GM23338 (cell line): ENCODE measurements at regions not wholly inside any gene's neighbourhood (a gene's known extent, or its start where the extent isn't known, plus 50 kb on each side); places are given as distances from the start of the nearest gene placed in this dataset.

ENCODE experiments used
- ATAC-seq: fragments of 200-7000 bp; cut with Tn5 transposase; 3 replicates; pipeline ENCODE4 v1.9.1; 2020
- DNase-seq: peaks from one replicate; pipeline ENCODE4 v3.0.0-alpha.2; 2015; ENCODE audit warnings: low spot score
- H2AFZ ChIP-seq: fragments of 200-600 bp; sonication (generic); 2 replicates; pipeline ENCODE4 v1.8.0; 2016; ENCODE audit warnings: antibody characterized with exemption, mild to moderate bottlenecking, moderate library complexity
- H3F3A ChIP-seq: fragments of 200-600 bp; sonication (generic); replicated peaks from 2 replicates; pipeline ENCODE4 v1.8.0; 2017; ENCODE audit warnings: antibody characterized with exemption, mixed run types, low read depth
- H3K27ac ChIP-seq: fragments of 200-600 bp; sonication (generic); 2 replicates; pipeline ENCODE4 v1.6.1; 2016; ENCODE audit warnings: low read depth
- H3K27me3 ChIP-seq: fragments of 200-600 bp; sonication (generic); 2 replicates; pipeline ENCODE4 v1.8.0; 2016; ENCODE audit warnings: mild to moderate bottlenecking, mixed run types, moderate library complexity; ENCODE audit not compliant: insufficient read depth
- H3K36me3 ChIP-seq: fragments of 200-600 bp; sonication (generic); 2 replicates; pipeline ENCODE4 v1.8.0; 2016; ENCODE audit warnings: mild to moderate bottlenecking; ENCODE audit not compliant: insufficient read depth
- H3K4me1 ChIP-seq: fragments of 200-600 bp; sonication (generic); 2 replicates; pipeline ENCODE4 v1.8.0; 2016; ENCODE audit warnings: mild to moderate bottlenecking, moderate library complexity; ENCODE audit not compliant: insufficient read depth
- H3K4me2 ChIP-seq: fragments of 200-600 bp; sonication (generic); 2 replicates; pipeline ENCODE4 v1.7.1; 2017; ENCODE audit warnings: mixed run types
- H3K4me3 ChIP-seq: fragments of 200-600 bp; sonication (generic); 2 replicates; pipeline ENCODE4 v1.6.1; 2016; ENCODE audit warnings: mixed run types
- H3K79me2 ChIP-seq: fragments of 200-600 bp; sonication (generic); replicated peaks from 2 replicates; pipeline ENCODE4 v1.8.0; 2017; ENCODE audit warnings: mild to moderate bottlenecking; ENCODE audit not compliant: insufficient read depth
- H3K9me2 ChIP-seq: fragments of 200-600 bp; sonication (generic); 2 replicates; pipeline ENCODE4 v1.8.0; 2017; ENCODE audit not compliant: insufficient read depth
- H4K20me1 ChIP-seq: fragments of 200-600 bp; sonication (generic); replicated peaks from 2 replicates; pipeline ENCODE4 v1.8.0; 2017; ENCODE audit warnings: mild to moderate bottlenecking; ENCODE audit not compliant: insufficient read depth
- H3K27ac Mint-ChIP-seq: 2 replicates; pipeline ENCODE4 v1.8.0; 2020; ENCODE audit warnings: inconsistent platforms, mild to moderate bottlenecking, moderate library complexity, mixed read lengths
- H3K27me3 Mint-ChIP-seq: 3 replicates; pipeline ENCODE4 v1.8.0; 2022; ENCODE audit warnings: low read depth, mild to moderate bottlenecking, moderate library complexity, mixed read lengths, inconsistent platforms; ENCODE audit not compliant: insufficient read depth, poor library complexity
- H3K36me3 Mint-ChIP-seq: 3 replicates; pipeline ENCODE4 v1.8.0; 2021; ENCODE audit warnings: low read depth, mild to moderate bottlenecking, inconsistent platforms, moderate library complexity, mixed read lengths
- H3K4me1 Mint-ChIP-seq: 3 replicates; pipeline ENCODE4 v1.8.0; 2020; ENCODE audit warnings: mild to moderate bottlenecking, inconsistent platforms, mixed read lengths
- H3K4me3 Mint-ChIP-seq: 3 replicates; pipeline ENCODE4 v1.8.0; 2021; ENCODE audit warnings: moderate library complexity, mild to moderate bottlenecking, inconsistent platforms, mixed read lengths
- H3K9me3 Mint-ChIP-seq: 3 replicates; pipeline ENCODE4 v1.8.0; 2020; ENCODE audit warnings: moderate library complexity, mild to moderate bottlenecking, inconsistent platforms, mixed read lengths
- CREB1 ChIP-seq: fragments of 250-450 bp; sonication (Bioruptor Pico); IDR thresholded peaks from 2 replicates; pipeline ENCODE4 v1.5.0; 2020; ENCODE audit warnings: low read depth, mild to moderate bottlenecking, moderate library complexity
- CTCF ChIP-seq, 2 experiments: fragments of 200-600 bp in 1 of 2; sonication (generic) in 1 of 2; conservative IDR thresholded peaks; 2 replicates each; pipeline versions ENCODE4 v1.5.1 to v1.6.1; 2016 to 2017; ENCODE audit warnings: antibody characterized with exemption in 2 of 2, low read depth in 2 of 2, mild to moderate bottlenecking in 2 of 2, moderate library complexity in 1 of 2
- ETS1 ChIP-seq: IDR thresholded peaks from 2 replicates; pipeline ENCODE4 v1.6.1; 2016; ENCODE audit warnings: antibody characterized with exemption
- EZH2 ChIP-seq: fragments of 200-600 bp; sonication (generic); IDR thresholded peaks from one replicate; pipeline ENCODE4 v1.8.0; 2017; ENCODE audit warnings: antibody characterized with exemption, mild to moderate bottlenecking, low read depth; ENCODE audit not compliant: unreplicated experiment
- EZH2phosphoT487 ChIP-seq: fragments of 200-600 bp; sonication (generic); IDR thresholded peaks from one replicate; pipeline ENCODE4 v1.8.1; 2018; ENCODE audit warnings: antibody characterized with exemption; ENCODE audit not compliant: unreplicated experiment
- JUNB ChIP-seq: IDR thresholded peaks from one replicate; pipeline ENCODE4 v1.6.1; 2016; ENCODE audit warnings: antibody characterized with exemption; ENCODE audit not compliant: unreplicated experiment
- NANOG ChIP-seq: IDR thresholded peaks from 2 replicates; pipeline ENCODE4 v1.6.1; 2016; ENCODE audit warnings: antibody characterized with exemption, borderline replicate concordance
- POLR2AphosphoS5 ChIP-seq: IDR thresholded peaks from 2 replicates; pipeline ENCODE4 v1.6.1; 2016; ENCODE audit warnings: antibody characterized with exemption, low read depth
- REST ChIP-seq: IDR thresholded peaks from one replicate; pipeline ENCODE4 v1.6.1; 2018; ENCODE audit warnings: antibody characterized with exemption; ENCODE audit not compliant: unreplicated experiment
- STAT1 ChIP-seq: IDR thresholded peaks from one replicate; pipeline ENCODE4 v1.6.1; 2016; ENCODE audit warnings: antibody characterized with exemption; ENCODE audit not compliant: unreplicated experiment
- ZNF114 ChIP-seq: fragments of 250-450 bp; sonication (Bioruptor Pico); IDR thresholded peaks from 2 replicates; pipeline ENCODE4 v1.5.0; 2020; ENCODE audit warnings: mild to moderate bottlenecking, moderate library complexity
- ZNF331 ChIP-seq: fragments of 250-450 bp; sonication (Bioruptor Pico); IDR thresholded peaks from 2 replicates; pipeline ENCODE4 v1.5.0; 2020; ENCODE audit warnings: low read depth, mild to moderate bottlenecking, moderate library complexity
- TF ChIP-seq, protein P1 (sequence below): fragments of 250-450 bp; sonication (Bioruptor Pico); IDR thresholded peaks from 2 replicates; pipeline ENCODE4 v1.5.0; 2020; ENCODE audit warnings: mild to moderate bottlenecking, moderate library complexity

DNA sequence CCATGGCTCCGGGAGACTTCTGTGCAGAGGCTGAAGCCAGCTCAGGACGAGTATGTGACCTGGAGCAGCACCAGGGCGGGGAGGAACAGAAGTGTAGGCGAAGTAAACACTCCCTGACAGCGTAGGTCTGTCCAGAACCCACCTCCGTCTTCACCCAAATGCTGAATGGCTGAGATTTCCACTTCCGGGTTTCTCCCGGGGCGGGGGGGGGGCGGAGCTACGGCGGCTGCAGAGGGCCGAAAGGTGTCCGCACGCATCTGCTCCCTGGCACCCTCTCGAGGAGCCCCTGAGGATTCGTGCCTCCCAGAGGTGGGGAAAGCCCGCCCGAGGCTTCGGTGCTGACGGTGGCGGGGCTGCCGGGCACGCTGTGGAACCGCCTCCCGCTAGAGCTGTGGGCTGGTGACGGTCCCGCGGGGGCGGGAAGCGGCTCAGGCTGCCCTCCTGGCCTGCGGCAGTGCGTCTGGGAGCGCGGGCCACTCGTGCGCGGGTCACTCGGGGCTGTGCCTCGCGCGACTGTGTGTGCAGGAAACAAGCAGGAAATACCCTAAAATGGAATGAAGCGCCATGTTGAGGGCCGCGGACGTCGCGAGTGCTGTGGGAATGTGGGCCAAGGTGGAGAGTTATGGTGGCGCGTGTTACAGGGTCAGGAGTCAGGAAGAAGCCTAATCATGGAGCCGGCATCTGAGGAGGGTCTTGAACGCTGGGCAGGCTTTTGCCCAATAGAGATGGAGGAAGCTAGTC lies 1425.4 kb downstream of the FOXD4L5 start:
- H3K4me2 ChIP-seq = no peak overlapping the region
- H3K27me3 ChIP-seq = no peaks in the 10 kb centered on the region
- H4K20me1 ChIP-seq = no peaks in the 10 kb centered on the region
- no peak overlapping the region for H3K4me3 ChIP-seq
- no peaks in the 10 kb centered on the region for H3K4me1 ChIP-seq
- H3K79me2 ChIP-seq = no peaks in the 10 kb centered on the region
- no peak overlapping the region for H3K27ac ChIP-seq
- no peaks in the 10 kb centered on the region for H3K9me2 ChIP-seq
- no peaks in the 10 kb centered on the region for H3K27me3 Mint-ChIP-seq
- TF ChIP-seq CREB1 (no peak), EZH2 (no peak), ZNF114 (CRISPR knock-in tag) (no peak), NANOG (no peak), CTCF (conservative IDR thresholded peaks at IDR 0.05; ENCODE audit: low read depth in 2 of 2) (no peak), JUNB (no peak), STAT1 (no peak), EZH2phosphoT487 (no peak), ZNF331 (CRISPR knock-in tag) (no peak), POLR2AphosphoS5 (no peak), REST (no peak), ETS1 (no peak)
- TF ChIP-seq, protein P1, sequence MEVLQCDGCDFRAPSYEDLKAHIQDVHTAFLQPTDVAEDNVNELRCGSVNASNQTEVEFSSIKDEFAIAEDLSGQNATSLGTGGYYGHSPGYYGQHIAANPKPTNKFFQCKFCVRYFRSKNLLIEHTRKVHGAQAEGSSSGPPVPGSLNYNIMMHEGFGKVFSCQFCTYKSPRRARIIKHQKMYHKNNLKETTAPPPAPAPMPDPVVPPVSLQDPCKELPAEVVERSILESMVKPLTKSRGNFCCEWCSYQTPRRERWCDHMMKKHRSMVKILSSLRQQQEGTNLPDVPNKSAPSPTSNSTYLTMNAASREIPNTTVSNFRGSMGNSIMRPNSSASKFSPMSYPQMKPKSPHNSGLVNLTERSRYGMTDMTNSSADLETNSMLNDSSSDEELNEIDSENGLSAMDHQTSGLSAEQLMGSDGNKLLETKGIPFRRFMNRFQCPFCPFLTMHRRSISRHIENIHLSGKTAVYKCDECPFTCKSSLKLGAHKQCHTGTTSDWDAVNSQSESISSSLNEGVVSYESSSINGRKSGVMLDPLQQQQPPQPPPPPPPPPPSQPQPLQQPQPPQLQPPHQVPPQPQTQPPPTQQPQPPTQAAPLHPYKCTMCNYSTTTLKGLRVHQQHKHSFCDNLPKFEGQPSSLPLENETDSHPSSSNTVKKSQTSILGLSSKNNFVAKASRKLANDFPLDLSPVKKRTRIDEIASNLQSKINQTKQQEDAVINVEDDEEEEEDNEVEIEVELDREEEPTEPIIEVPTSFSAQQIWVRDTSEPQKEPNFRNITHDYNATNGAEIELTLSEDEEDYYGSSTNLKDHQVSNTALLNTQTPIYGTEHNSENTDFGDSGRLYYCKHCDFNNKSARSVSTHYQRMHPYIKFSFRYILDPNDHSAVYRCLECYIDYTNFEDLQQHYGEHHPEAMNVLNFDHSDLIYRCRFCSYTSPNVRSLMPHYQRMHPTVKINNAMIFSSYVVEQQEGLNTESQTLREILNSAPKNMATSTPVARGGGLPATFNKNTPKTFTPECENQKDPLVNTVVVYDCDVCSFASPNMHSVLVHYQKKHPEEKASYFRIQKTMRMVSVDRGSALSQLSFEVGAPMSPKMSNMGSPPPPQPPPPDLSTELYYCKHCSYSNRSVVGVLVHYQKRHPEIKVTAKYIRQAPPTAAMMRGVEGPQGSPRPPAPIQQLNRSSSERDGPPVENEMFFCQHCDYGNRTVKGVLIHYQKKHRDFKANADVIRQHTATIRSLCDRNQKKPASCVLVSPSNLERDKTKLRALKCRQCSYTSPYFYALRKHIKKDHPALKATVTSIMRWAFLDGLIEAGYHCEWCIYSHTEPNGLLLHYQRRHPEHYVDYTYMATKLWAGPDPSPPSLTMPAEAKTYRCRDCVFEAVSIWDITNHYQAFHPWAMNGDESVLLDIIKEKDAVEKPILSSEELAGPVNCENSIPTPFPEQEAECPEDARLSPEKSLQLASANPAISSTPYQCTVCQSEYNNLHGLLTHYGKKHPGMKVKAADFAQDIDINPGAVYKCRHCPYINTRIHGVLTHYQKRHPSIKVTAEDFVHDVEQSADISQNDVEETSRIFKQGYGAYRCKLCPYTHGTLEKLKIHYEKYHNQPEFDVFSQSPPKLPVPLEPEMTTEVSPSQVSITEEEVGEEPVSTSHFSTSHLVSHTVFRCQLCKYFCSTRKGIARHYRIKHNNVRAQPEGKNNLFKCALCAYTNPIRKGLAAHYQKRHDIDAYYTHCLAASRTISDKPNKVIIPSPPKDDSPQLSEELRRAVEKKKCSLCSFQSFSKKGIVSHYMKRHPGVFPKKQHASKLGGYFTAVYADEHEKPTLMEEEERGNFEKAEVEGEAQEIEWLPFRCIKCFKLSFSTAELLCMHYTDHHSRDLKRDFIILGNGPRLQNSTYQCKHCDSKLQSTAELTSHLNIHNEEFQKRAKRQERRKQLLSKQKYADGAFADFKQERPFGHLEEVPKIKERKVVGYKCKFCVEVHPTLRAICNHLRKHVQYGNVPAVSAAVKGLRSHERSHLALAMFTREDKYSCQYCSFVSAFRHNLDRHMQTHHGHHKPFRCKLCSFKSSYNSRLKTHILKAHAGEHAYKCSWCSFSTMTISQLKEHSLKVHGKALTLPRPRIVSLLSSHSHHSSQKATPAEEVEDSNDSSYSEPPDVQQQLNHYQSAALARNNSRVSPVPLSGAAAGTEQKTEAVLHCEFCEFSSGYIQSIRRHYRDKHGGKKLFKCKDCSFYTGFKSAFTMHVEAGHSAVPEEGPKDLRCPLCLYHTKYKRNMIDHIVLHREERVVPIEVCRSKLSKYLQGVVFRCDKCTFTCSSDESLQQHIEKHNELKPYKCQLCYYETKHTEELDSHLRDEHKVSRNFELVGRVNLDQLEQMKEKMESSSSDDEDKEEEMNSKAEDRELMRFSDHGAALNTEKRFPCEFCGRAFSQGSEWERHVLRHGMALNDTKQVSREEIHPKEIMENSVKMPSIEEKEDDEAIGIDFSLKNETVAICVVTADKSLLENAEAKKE (CRISPR knock-in tag) = no peak
- H2AFZ ChIP-seq = no peak overlapping the region
- ATAC-seq (no peak), DNase-seq (no peak)
- no peaks in the 10 kb centered on the region for H3F3A ChIP-seq
- no peak overlapping the region for H3K4me3 Mint-ChIP-seq
- H3K36me3 Mint-ChIP-seq = peaks cover 10% of the 10 kb centered on the region
- peaks cover 73% of the 10 kb centered on the region for H3K9me3 Mint-ChIP-seq
- no peaks in the 10 kb centered on the region for H3K36me3 ChIP-seq
- no peak overlapping the region for H3K27ac Mint-ChIP-seq
- H3K4me1 Mint-ChIP-seq = no peaks in the 10 kb centered on the region
